ENCODE measurements at regions not wholly inside any gene's neighbourhood (a gene's known extent, or its start where the extent isn't known, plus 50 kb on each side); places are given as distances from the start of the nearest gene placed in this dataset.
A peak's percentile ranks its signal among the peaks of the same experiment; 100 is the strongest.

- TF ChIP-seq RREB1 (CRISPR knock-in tag; IDR thresholded peaks at IDR 0.05) (no peak), MGA (IDR thresholded peaks at IDR 0.05) (peak; percentile 34; the same call in 1 of the 2 replicates), LARP7 (IDR thresholded peaks at IDR 0.05) (no peak), NR2F6 (CRISPR knock-in tag; IDR thresholded peaks at IDR 0.05) (no peak), ZNF282 (CRISPR knock-in tag; IDR thresholded peaks at IDR 0.05) (no peak), ELF1 (tag; IDR thresholded peaks at IDR 0.05) (no peak), EP300 (IDR thresholded peaks at IDR 0.05; ENCODE audit: low read length) (peak; percentile 91), YY1 (IDR thresholded peaks at IDR 0.05; ENCODE audit: borderline replicate concordance in 1 of 3, control insufficient read depth in 1 of 3, extremely low read depth in 1 of 3, insufficient read depth in 3 of 3, insufficient read length in 1 of 3, insufficient replicate concordance in 2 of 3, low read depth in 1 of 3, low read length in 2 of 3) (no peak), NBN (IDR thresholded peaks at IDR 0.05; ENCODE audit: low read depth) (no peak), ZNF124 (CRISPR knock-in tag; IDR thresholded peaks at IDR 0.05) (no peak)
Observed at GRCh38 chr6:139625081-139625939, 250.9 kb upstream of the CITED2 start (continued).

All from K562 (cell line).